HCT116 (cell line): ENCODE measurements at regions not wholly inside any gene's neighbourhood (a gene's known extent, or its start where the extent isn't known, plus 50 kb on each side); places are given as distances from the start of the nearest gene placed in this dataset.

Source experiments
- CTCF ChIP-seq, 3 experiments: fragments of 200-600 bp in 1 of 3; sonication (generic) in 1 of 3; IDR thresholded peaks in 2 of 3; conservative IDR thresholded peaks in 1 of 3; 2 replicates each; pipeline ENCODE4 v1.5.1; 2012 to 2017; ENCODE audit warnings: low read depth in 2 of 3, low read length in 2 of 3, antibody characterized with exemption in 1 of 3, borderline replicate concordance in 1 of 3, control low read depth in 1 of 3, mild to moderate bottlenecking in 1 of 3, mixed read lengths in 1 of 3, mixed run types in 1 of 3, moderate library complexity in 1 of 3; ENCODE audit not compliant: insufficient read depth in 1 of 3
- MAX ChIP-seq: IDR thresholded peaks from 2 replicates; pipeline ENCODE4 v1.6.1; 2012
- ZNF274 ChIP-seq: fragments of 200-500 bp; sonication (Bioruptor generic); IDR thresholded peaks from 2 replicates; pipeline ENCODE4 v1.6.1; 2014; ENCODE audit warnings: mild to moderate bottlenecking, low read depth, low read length, inconsistent platforms

- TF ChIP-seq CTCF (IDR thresholded peaks at IDR 0.05 in 2 of 3, conservative IDR thresholded peaks at IDR 0.05 in 1 of 3; ENCODE audit: borderline replicate concordance in 1 of 3, insufficient read depth in 1 of 3, low read depth in 2 of 3, low read length in 2 of 3) (no peak), ZNF274 (no peak), MAX (no peak)
Measured at GRCh38 chr5:28580616-28581015, 1542.2 kb upstream of the CDH9 start.
